Sigmoid colon (tissue), 4 donors: ENCODE measurements at regions not wholly inside any gene's neighbourhood (a gene's known extent, or its start where the extent isn't known, plus 50 kb on each side); places are given as distances from the start of the nearest gene placed in this dataset.

ENCODE experiments used
- CTCF ChIP-seq, 4 experiments: fragments of 450-650 bp in 3 of 4; fragments of 200-600 bp in 1 of 4; IDR thresholded peaks; one replicate each; pipeline ENCODE4 v1.5.1; 2016 to 2019; ENCODE audit warnings: antibody characterized with exemption in 4 of 4, mild to moderate bottlenecking in 3 of 4, moderate library complexity in 2 of 4
- EP300 ChIP-seq, 4 donors: sonication (generic); formaldehyde crosslinking; IDR thresholded peaks; one replicate each; pipeline ENCODE4 v1.6.1; 2017; ENCODE audit warnings: antibody characterized with exemption in 4 of 4
- POLR2A ChIP-seq, 2 donors: fragments of 450-650 bp; IDR thresholded peaks; one replicate each; pipeline ENCODE4 v1.6.1; 2016; ENCODE audit warnings: antibody characterized with exemption in 2 of 2, mild to moderate bottlenecking in 2 of 2, moderate library complexity in 2 of 2

GRCh38 chr19:31502536-31503170, 153.4 kb upstream of the TSHZ3 start:
- no peak for TF ChIP-seq CTCF (IDR thresholded peaks at IDR 0.05)
- TF ChIP-seq POLR2A (IDR thresholded peaks at IDR 0.05), result no peak
- TF ChIP-seq EP300 (IDR thresholded peaks at IDR 0.05), result no peak
